Hematopoietic multipotent progenitor cell (in vitro differentiated cells): ENCODE measurements at regions not wholly inside any gene's neighbourhood (a gene's known extent, or its start where the extent isn't known, plus 50 kb on each side); places are given as distances from the start of the nearest gene placed in this dataset.
"Not testable (repeated sequence)": the region's sequence is repeated elsewhere in the genome, so short reads cannot be mapped to it uniquely, and the experiment has no call there.

Source experiments
- DNase-seq, 3 donors: peaks; one replicate each; pipeline ENCODE4 v3.0.0-alpha.2; 2011 to 2015; ENCODE audit warnings: low read depth in 2 of 3, low spot score in 2 of 3

DNA sequence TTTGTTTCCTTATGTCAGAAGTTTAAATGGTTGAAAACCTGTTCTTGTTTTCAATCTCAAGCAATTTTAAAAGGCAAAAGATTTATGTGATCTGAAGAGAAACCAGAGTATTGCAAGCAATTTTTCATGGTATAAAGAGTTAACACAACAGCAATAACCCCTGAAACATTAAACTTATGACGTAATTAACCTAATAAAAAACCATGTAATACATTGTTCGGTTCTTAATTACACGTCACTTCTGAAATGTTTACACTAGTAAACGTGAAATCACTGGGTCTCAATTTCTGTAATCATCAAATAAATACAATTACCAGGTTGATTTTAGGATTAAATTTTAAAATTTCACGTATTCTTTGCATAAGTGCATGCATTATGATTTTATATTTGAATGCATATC is 914.5 kb downstream of the NLGN4X start:
- no peak for DNase-seq

GRCh38 chrX:5307416-5307815 is 921.3 kb downstream of the NLGN4X start:
- no peak for DNase-seq

DNA sequence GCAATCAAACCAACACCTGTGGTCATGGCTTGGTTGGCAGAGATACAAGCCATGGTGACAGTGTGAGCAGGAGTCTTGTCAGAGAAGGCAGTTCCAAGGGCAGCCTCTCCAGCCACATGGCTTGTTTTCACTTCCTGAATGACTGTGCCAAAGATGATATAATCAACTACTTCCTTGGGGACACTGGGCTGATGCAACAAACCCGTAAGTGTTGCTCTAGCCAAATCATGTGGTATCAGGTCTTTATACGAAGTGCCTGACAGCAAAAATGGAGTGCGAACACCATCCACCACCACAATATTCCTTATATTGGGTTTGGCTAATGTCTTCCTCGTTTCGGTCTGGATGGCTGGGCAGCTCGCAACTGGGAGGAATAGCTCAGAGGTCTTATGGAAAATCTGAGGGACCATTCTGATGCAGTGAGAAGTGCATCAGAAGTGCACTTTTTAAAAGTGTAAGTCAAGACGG is 922.0 kb downstream of the NLGN4X start:
- DNase-seq: no peak

DNA sequence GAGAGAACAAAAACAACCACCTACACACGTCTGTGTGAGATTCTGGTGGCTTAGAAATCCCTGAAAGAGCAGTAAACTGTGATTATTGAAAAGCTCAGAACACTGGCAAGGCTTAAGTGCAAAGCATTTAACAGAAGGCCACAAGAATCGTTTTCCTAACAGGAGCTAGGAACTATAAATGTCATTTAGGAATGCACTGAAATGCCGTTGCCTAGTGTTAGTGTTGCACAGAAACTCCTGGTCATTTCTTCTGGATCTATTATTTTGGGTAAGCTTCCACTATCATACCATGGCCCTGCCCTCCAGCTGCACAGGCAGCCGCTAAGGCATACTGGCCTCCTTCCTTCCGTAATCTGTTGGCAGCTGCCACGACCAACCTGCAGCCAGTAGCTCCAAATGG is 923.2 kb downstream of the NLGN4X start:
- no peak for DNase-seq

DNA sequence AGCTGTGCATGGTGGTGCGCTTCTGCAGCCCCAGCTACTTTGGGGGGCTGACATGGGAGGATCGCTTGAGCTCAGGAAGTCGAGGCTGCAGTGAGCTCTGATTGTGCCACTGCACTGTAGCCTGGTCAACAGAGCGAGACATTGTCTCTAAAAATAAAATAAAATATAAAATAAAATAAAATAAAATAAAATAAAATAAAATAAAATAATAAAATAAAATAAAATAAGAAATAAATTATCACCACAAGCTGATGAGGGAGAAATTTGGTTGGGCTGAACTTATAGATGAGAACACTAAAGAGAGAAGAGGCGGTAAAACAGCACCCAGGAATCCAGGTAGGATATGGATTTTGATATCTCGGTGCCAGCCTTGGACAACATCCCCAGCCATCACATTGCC is 933.7 kb downstream of the NLGN4X start:
- no peak for DNase-seq

DNA sequence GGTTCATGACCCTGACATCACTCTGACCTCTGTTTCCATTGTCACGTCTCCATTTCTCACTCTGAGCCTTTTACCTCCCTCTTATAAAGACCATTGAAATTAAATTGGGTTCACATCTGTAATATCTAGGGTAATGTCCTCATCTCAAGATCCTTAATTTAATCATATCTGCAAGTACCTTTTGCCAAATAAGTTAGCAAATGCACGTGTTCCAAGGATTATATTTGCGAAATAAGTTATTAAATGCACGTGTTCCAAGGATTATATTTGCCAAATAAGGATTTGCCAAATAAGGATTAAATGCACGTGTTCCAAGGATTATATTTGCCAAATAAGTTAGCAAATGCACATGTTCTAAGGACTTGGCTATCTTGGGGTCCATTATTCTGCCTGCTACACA is 938.0 kb downstream of the NLGN4X start:
- DNase-seq: no peak

DNA sequence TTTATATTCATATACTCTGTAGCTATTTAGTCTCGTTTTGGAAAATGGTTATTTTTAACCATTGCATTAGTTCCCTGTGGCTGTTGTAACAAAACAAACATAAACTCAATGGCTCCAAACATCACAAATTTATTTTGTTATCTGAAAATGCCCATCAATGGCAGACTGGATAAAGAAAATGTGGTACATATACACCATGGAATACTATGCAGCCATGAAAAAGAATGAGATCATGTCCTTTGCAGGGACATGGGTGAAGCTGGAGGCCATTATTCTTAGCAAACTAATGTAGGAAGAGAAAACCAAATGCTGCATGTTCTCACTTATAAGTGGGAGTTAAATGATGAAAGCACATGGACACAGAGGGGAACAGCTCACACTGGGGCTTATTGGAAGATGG is 938.7 kb downstream of the NLGN4X start:
- DNase-seq: not testable (repeated sequence)

GRCh38 chrX:5278908-5279307 is 949.8 kb downstream of the NLGN4X start:
- DNase-seq: no peak

GRCh38 chrX:5265324-5265850 is 963.3 kb downstream of the NLGN4X start:
- no peak for DNase-seq

GRCh38 chrX:5250106-5250505 is 978.6 kb downstream of the NLGN4X start:
- DNase-seq: no peak

DNA sequence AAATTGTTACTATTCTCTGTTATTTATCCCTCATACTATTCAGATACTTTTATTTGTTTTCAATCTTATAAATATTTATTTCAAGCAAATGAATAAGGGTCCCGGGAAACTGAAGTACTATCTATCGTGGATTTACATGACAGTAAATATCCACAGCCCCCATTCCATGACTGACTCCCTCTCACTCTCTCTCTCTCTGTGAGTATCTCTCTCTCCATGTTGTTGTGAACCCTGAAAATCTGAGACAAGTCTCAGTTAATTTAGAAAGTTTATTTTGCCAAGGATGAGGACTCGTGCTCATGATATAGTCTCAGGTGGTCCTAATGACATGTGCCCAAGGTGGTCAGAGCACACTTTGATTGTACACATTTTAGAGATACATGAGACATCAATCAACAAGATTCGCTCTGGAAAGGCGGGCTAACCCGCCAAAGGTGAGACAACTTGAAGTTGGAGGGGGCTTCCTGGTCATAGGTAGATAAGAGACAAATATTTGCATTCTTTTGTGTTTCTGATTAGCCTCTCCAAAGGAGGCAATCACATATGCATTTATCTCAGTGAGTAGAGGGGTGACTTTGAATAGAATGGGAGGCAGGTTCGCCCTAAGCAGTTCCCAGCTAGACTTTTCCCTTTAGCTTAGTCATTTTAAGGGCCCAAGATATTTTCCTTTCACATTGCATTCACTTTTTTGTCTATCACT is 986.4 kb downstream of the NLGN4X start:
- DNase-seq: no peak

DNA sequence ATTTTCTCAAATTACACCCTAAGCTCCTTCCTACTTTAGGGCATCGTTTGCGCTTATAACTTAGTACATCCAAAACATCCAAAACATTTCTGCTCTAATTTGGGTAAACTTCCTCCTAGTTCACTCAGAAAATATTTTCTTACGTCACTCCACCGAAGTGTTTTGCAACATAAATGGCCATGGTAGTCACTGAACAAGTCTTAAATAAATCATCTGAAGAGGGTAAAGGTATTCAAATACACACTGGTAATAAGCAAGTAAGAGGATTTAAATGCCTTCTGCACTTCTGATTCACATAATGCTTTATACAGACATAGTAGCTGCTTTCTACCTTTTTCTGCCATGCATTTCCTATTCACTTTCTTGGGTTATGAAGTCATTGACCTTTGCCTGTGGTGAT is 991.9 kb downstream of the NLGN4X start:
- no peak for DNase-seq

DNA sequence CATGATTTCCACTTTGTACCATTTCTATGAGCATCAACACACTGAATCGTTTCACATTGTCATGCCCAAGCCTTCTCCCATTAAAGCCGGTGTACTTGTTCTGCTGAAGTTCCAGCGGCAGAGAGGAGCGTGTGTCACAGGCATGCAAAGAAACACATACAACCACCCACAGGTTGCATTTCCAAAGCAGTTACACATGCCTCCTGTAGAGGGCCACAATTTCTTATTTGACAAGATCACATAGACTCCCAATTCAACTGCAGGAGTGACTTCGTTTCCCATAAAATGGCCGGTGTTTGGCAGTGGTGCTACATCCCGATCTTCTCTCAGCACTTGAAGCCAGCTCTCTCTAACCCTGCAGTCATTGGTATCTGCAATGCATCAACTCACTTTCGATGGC is 992.6 kb downstream of the NLGN4X start:
- DNase-seq: no peak

DNA sequence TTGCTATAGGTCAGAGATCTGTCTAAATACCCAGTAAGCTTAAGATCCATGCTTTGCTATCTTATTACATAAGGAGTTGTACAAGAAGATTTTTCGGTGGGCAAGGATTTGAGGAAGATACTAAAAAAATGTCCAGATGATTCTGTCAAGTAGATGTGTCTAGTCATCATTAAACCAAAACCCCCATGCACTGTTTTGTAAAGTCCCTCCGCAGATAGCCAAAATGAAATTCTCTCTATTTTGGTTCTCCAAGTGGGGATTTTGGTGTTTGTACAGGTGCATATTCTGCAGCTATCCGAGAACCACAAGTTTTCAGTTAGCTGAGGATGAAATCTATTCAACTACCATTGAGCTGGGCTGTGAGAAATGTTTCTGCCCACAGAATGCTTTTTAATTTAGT is 994.8 kb downstream of the NLGN4X start:
- DNase-seq: no peak

GRCh38 chrX:5220421-5220820 is 1008.2 kb downstream of the NLGN4X start:
- no peak for DNase-seq

DNA sequence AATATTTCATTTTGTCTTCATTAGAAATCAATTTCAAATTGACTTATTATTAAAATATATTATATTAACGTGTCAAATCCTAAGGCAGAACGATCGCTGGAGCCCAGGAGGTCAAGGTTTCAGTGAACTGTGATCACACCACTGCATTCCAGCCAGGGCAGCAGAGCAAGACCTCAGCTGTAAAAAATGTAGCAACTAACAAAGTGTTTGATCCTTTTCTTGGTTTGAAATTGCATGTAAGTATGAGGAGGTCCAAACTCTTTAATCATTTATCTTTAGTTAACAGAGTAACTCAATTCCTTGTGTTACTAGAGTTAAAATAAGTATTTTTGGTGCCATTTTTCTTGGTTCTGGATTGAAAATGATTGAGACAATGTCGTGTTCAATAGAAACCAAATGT is 1033.9 kb downstream of the NLGN4X start:
- no peak for DNase-seq

- no peak for DNase-seq
Measured at GRCh38 chrX:5180135-5180741, 1048.4 kb downstream of the NLGN4X start.

GRCh38 chrX:5176766-5177165 is 1051.9 kb downstream of the NLGN4X start:
- no peak for DNase-seq

- no peak for DNase-seq
Measured at GRCh38 chrX:5163663-5164062, 1065.0 kb downstream of the NLGN4X start.

DNA sequence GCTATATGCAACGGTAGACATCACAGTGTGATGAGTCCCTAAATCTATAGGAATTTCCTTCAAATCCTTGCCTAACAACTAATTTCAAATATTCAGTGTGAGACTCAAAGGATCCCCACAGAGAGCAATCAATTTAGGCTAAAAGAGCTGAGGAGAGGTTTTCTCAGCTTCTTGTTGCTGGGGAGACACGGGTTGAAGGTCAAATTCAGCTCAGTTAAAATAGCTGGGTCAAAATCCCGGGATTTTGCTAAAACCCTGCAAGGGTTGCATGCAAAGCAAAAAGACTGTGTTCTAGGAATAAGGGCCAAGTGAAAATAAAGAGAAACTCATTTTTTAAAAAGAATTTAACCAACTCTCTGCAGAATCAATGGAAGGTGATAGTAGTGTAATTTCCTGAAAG is 1073.4 kb downstream of the NLGN4X start:
- DNase-seq: no peak

DNA sequence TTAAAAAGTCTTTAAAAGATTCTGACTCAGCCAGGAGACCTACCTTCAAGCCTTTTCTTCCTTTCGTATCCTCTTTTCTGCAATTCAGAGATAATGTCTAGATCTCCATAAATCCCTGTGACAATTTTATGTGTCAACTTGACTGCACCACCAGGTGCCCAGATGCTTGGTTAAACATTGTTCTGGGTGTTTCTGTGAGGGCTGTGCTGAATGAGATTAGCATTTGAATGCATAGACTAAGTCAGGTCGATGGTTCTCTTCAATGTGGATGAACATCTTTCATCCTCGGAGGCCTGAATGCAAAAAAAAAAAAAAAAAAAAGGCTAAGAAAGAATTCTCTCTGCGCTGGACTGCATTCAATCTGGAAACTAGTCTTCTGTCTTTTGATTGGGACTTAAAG is 1082.7 kb downstream of the NLGN4X start:
- no peak for DNase-seq

DNA sequence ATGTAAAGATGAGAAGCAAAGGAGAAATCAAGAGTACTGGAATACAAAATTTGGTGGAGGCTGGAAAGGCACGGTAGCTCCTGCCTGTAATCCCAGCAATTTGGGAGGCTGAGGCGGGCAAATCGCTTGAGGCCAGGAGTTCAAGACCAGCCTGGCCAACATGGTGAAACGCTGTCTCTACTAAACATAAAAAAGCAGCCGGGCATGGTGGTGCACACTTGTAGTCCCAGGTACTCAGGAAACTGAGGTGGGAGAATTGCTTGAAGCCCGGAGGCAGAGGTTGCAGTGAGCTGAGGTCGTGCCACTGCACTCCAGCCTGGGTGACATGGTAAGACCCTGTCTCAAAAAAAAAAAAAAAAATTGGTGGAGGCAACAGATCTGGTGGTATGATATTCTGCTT is 1086.0 kb downstream of the NLGN4X start:
- DNase-seq: no peak
